HL-60 (cell line): ENCODE measurements at regions not wholly inside any gene's neighbourhood (a gene's known extent, or its start where the extent isn't known, plus 50 kb on each side); places are given as distances from the start of the nearest gene placed in this dataset.

Experiments
- CTCF ChIP-seq: IDR thresholded peaks from one replicate; pipeline ENCODE4 v1.5.1; 2011; ENCODE audit warnings: low read length, control low read depth, inconsistent platforms; ENCODE audit not compliant: insufficient read depth
- GABPA ChIP-seq: IDR thresholded peaks from 2 replicates; pipeline ENCODE4 v1.6.1; 2012; ENCODE audit warnings: low read depth
- REST ChIP-seq: IDR thresholded peaks from 2 replicates; pipeline ENCODE4 v1.6.1; 2012; ENCODE audit warnings: low read depth; ENCODE audit not compliant: insufficient replicate concordance
- SPI1 ChIP-seq: IDR thresholded peaks from 2 replicates; pipeline ENCODE4 v1.6.1; 2012; ENCODE audit warnings: low read depth, mild to moderate bottlenecking, borderline replicate concordance

GRCh38 chr12:90333424-90333823, 621.6 kb downstream of the CCER1 start:
- TF ChIP-seq REST (no peak), CTCF (no peak), SPI1 (no peak), GABPA (no peak)
